Keratinocyte (primary cell): ENCODE measurements at regions not wholly inside any gene's neighbourhood (a gene's known extent, or its start where the extent isn't known, plus 50 kb on each side); places are given as distances from the start of the nearest gene placed in this dataset.

Source experiments
- DNase-seq: peaks from one replicate; pipeline ENCODE4 v3.0.0-alpha.2; 2011; ENCODE audit warnings: low read depth, missing footprints, low spot score
- FAIRE-seq: peaks from 2 replicates; lab custom pipeline; 2011; peaks lifted over from hg19 to GRCh38; lab: Jason Lieb, UNC
- H2AFZ ChIP-seq: 2 replicates; pipeline ENCODE4 v1.6.0; 2012; ENCODE audit warnings: low read length, control low read depth, inconsistent platforms; ENCODE audit not compliant: control insufficient read depth
- H3K27ac ChIP-seq: 2 replicates; pipeline ENCODE4 v1.5.1; 2011; ENCODE audit warnings: low read length; ENCODE audit not compliant: control insufficient read depth, insufficient read depth
- H3K27me3 ChIP-seq: 3 replicates; pipeline ENCODE4 v1.6.0; 2011; ENCODE audit warnings: low read length; ENCODE audit not compliant: control insufficient read depth, insufficient read depth; ENCODE audit errors: extremely low read depth
- H3K36me3 ChIP-seq, 2 experiments: 2 replicates in 1 of 2; 3 replicates in 1 of 2; pipeline ENCODE4 v1.5.1; 2011; ENCODE audit warnings: low read length in 2 of 2, mild to moderate bottlenecking in 1 of 2; ENCODE audit not compliant: control insufficient read depth in 2 of 2, insufficient read depth in 2 of 2; ENCODE audit errors: extremely low read depth in 1 of 2
- H3K4me1 ChIP-seq: 3 replicates; pipeline ENCODE4 v1.5.1; 2011; ENCODE audit warnings: low read length; ENCODE audit not compliant: control insufficient read depth, insufficient read depth; ENCODE audit errors: extremely low read depth
- H3K4me2 ChIP-seq: 3 replicates; pipeline ENCODE4 v1.6.0; 2011; ENCODE audit warnings: low read depth, low read length; ENCODE audit not compliant: control insufficient read depth, insufficient read depth; ENCODE audit errors: extremely low read depth
- H3K4me3 ChIP-seq, 3 experiments: fragments of 200-600 bp in 1 of 3; sonication (generic) in 1 of 3; 2 replicates in 2 of 3; 3 replicates in 1 of 3; pipeline ENCODE4 v1.5.1; 2011 to 2016; ENCODE audit warnings: low read length in 3 of 3, mild to moderate bottlenecking in 3 of 3, control low read depth in 2 of 3, inconsistent platforms in 1 of 3, low read depth in 1 of 3, mixed read lengths in 1 of 3, mixed run types in 1 of 3, moderate library complexity in 1 of 3; ENCODE audit not compliant: control insufficient read depth in 2 of 3, insufficient read depth in 2 of 3; ENCODE audit errors: extremely low read depth in 1 of 3
- H3K79me2 ChIP-seq: 2 replicates; pipeline ENCODE4 v1.6.0; 2012; ENCODE audit warnings: low read length; ENCODE audit not compliant: control insufficient read depth, insufficient read depth
- H3K9ac ChIP-seq: 3 replicates; pipeline ENCODE4 v1.6.0; 2011; ENCODE audit warnings: low read length; ENCODE audit not compliant: control insufficient read depth, insufficient read depth; ENCODE audit errors: extremely low read depth
- H3K9me1 ChIP-seq: 3 replicates; pipeline ENCODE4 v1.6.0; 2011; ENCODE audit warnings: low read length; ENCODE audit not compliant: control insufficient read depth, insufficient read depth; ENCODE audit errors: extremely low read depth
- H3K9me3 ChIP-seq: 2 replicates; pipeline ENCODE4 v1.5.1; 2012; ENCODE audit warnings: low read depth, low read length; ENCODE audit not compliant: control insufficient read depth
- H4K20me1 ChIP-seq: 3 replicates; pipeline ENCODE4 v1.6.0; 2011; ENCODE audit warnings: low read length; ENCODE audit not compliant: control insufficient read depth, insufficient read depth; ENCODE audit errors: extremely low read depth
- EZH2 ChIP-seq: IDR thresholded peaks from one replicate; pipeline ENCODE4 v1.6.1; 2012; ENCODE audit warnings: inconsistent platforms, mild to moderate bottlenecking, low read length, moderate library complexity
- dilution Hi-C: fragments of 300-500 bp; cut with MboI; formaldehyde crosslinking; loops from one replicate; pipeline ENCODE4 v1.7.0; 2020; ENCODE audit warnings: low sequenced_read_pairs; ENCODE audit not compliant: extremely low pct_ligation_motif_present
- TF ChIP-seq, protein P1 (sequence below), 3 experiments: IDR thresholded peaks in 1 of 3; conservative IDR thresholded peaks in 1 of 3; optimal IDR thresholded peaks in 1 of 3; 2 replicates in 2 of 3; 3 replicates in 1 of 3; pipeline versions ENCODE3 to v1.5.1; 2011; ENCODE audit warnings: low read length in 3 of 3, mild to moderate bottlenecking in 3 of 3, moderate library complexity in 2 of 3, control low read depth in 1 of 3, inconsistent platforms in 1 of 3; ENCODE audit not compliant: insufficient read depth in 2 of 3; ENCODE audit errors: extremely low read depth in 1 of 3

DNA sequence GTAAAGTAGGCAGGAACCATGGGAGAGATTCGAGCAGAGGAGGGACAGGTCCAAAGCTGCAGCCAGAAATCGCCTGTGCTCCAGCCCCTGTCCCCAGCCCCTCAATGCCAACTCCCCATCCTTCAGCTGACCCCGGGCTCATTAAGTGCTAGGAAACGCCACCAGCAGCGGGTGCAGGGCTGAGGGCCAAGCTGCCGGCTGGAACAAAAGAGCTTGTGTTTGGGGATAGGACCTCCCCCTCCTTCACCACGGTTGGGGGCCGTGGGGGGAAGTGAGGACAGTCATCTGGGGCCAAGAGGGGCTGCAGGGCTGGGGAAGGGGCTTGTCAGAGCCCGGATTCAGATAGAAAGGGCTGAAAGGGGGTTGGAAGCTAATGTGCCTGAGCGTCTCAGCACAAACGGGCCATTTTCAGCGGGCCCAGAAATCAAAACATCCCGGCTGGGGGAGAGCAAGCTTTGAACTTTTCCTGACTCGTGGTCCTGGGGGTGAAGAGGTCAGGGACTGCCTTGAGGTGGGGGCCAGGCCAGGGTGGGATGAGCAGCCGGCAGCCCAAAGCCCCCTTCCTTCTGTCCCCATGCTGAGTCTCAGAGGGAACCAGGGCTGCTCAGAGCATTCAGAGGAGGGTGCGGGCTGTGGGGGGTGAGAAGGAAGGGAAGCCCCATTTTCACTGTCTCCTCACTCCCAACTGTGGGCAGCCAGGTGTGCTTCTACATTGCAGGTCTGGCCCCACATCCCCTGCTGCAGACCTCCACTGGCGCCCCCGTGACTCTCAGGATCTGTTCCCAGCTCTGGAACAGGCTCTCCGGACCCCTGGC, 69.4 kb upstream of the DAB2IP start:
- FAIRE-seq, result no peak
- Histone ChIP-seq H3K27ac (no peak overlapping the region), H3K9me3 (no peaks in the 10 kb centered on the region), H2AFZ (no peak overlapping the region), H3K4me1 (no peaks in the 10 kb centered on the region), H3K79me2 (no peaks in the 10 kb centered on the region), H3K36me3 (no peaks in the 10 kb centered on the region), H3K4me3 (no peak overlapping the region), H3K27me3 (peaks cover 8% of the 10 kb centered on the region), H3K9me1 (no peaks in the 10 kb centered on the region), H3K9ac (no peak overlapping the region), H3K4me2 (no peak overlapping the region), H4K20me1 (no peaks in the 10 kb centered on the region)
- DNase-seq, result no peak
- TF ChIP-seq EZH2, result no peak
- TF ChIP-seq, protein P1, sequence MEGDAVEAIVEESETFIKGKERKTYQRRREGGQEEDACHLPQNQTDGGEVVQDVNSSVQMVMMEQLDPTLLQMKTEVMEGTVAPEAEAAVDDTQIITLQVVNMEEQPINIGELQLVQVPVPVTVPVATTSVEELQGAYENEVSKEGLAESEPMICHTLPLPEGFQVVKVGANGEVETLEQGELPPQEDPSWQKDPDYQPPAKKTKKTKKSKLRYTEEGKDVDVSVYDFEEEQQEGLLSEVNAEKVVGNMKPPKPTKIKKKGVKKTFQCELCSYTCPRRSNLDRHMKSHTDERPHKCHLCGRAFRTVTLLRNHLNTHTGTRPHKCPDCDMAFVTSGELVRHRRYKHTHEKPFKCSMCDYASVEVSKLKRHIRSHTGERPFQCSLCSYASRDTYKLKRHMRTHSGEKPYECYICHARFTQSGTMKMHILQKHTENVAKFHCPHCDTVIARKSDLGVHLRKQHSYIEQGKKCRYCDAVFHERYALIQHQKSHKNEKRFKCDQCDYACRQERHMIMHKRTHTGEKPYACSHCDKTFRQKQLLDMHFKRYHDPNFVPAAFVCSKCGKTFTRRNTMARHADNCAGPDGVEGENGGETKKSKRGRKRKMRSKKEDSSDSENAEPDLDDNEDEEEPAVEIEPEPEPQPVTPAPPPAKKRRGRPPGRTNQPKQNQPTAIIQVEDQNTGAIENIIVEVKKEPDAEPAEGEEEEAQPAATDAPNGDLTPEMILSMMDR (optimal IDR thresholded peaks at IDR 0.05 in 1 of 3, IDR thresholded peaks at IDR 0.05 in 1 of 3, conservative IDR thresholded peaks at IDR 0.05 in 1 of 3; ENCODE audit: extremely low read depth in 1 of 3, insufficient read depth in 2 of 3, low read length in 3 of 3), result no peak
- dilution Hi-C loops, result no loop called here

DNA sequence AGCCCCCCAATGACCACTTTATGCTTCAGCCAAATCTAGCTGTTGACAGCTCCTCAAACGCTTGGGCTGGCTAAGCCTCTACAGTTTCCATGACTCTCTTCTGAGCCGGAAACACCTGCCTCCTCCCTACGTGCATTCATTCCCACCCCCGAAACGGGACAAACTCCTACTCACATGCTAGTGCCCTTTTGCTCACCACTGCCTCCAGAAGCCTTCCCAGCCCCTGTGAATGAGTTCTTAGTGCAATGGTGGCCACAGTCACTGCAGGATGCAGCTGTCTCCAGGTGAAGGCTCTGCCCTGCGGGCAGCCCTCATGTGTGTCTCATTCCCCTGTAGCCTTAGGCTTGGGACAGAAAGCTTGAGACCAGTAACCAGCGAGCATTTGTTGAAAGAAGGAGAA, 68.8 kb upstream of the DAB2IP start:
- Histone ChIP-seq H3K79me2 (no peaks in the 10 kb centered on the region), H3K4me1 (no peaks in the 10 kb centered on the region)
- TF ChIP-seq, protein P1 (optimal IDR thresholded peaks at IDR 0.05 in 1 of 3, IDR thresholded peaks at IDR 0.05 in 1 of 3, conservative IDR thresholded peaks at IDR 0.05 in 1 of 3; ENCODE audit: extremely low read depth in 1 of 3, insufficient read depth in 2 of 3, low read length in 3 of 3), result no peak
- no peak for TF ChIP-seq EZH2

More for the DNA sequence above, 68.8 kb upstream of the DAB2IP start:
- Histone ChIP-seq H3K4me3 (no peak overlapping the region), H2AFZ (no peak overlapping the region), H4K20me1 (no peaks in the 10 kb centered on the region), H3K27me3 (peaks cover 5% of the 10 kb centered on the region), H3K9me1 (no peaks in the 10 kb centered on the region), H3K4me2 (no peak overlapping the region), H3K9me3 (no peaks in the 10 kb centered on the region), H3K27ac (no peak overlapping the region), H3K36me3 (no peaks in the 10 kb centered on the region), H3K9ac (no peak overlapping the region)
- dilution Hi-C loops, result no loop called here
- DNase-seq, result no peak
- no peak for FAIRE-seq
